Heart right ventricle (tissue), 16 donors: ENCODE measurements at regions not wholly inside any gene's neighbourhood (a gene's known extent, or its start where the extent isn't known, plus 50 kb on each side); places are given as distances from the start of the nearest gene placed in this dataset.

Experiments used
- ATAC-seq, 8 donors: fragments of 200-7000 bp; cut with Tn5 transposase; one replicate each; pipeline ENCODE4 v1.9.1; 2020; ENCODE audit warnings: mild to moderate bottlenecking in 8 of 8, moderate library complexity in 8 of 8, moderate number of reproducible peaks in 1 of 8
- DNase-seq, 2 donors: peaks; one replicate each; pipeline ENCODE4 v3.0.0-alpha.2; 2020
- H3K27ac ChIP-seq, 10 donors: fragments of 200-600 bp; sonication (generic) in 2 of 10; one replicate each; pipeline versions ENCODE4 v1.5.0 to v1.8.0; 2020 to 2022; ENCODE audit warnings: mild to moderate bottlenecking in 3 of 10
- H3K27me3 ChIP-seq, 7 donors: fragments of 200-600 bp; one replicate each; pipeline ENCODE4 v1.8.0; 2021 to 2022; ENCODE audit warnings: mild to moderate bottlenecking in 2 of 7
- H3K36me3 ChIP-seq, 9 donors: fragments of 200-600 bp; sonication (generic) in 1 of 9; one replicate each; pipeline versions ENCODE4 v1.5.0 to v1.8.0; 2020 to 2022; ENCODE audit warnings: mild to moderate bottlenecking in 2 of 9
- H3K4me1 ChIP-seq, 9 donors: fragments of 200-600 bp; sonication (generic) in 1 of 9; one replicate each; pipeline versions ENCODE4 v1.5.0 to v1.8.0; 2020 to 2022; ENCODE audit warnings: mild to moderate bottlenecking in 4 of 9
- H3K4me3 ChIP-seq, 10 donors: fragments of 200-600 bp; sonication (generic) in 2 of 10; one replicate each; pipeline versions ENCODE4 v1.5.0 to v1.8.0; 2020 to 2022; ENCODE audit warnings: mild to moderate bottlenecking in 7 of 10, moderate library complexity in 2 of 10
- H3K9me3 ChIP-seq, 11 donors: fragments of 200-600 bp in 10 of 11; sonication (generic) in 2 of 11; one replicate each; pipeline versions ENCODE4 v1.5.0 to v1.8.0; 2013 to 2022; ENCODE audit warnings: mild to moderate bottlenecking in 2 of 11, control low read depth in 1 of 11, moderate library complexity in 1 of 11
- WGBS, 2 donors: extraction: QIAGEN DNeasy Blood & Tissue Kit; methylation state at CpG; one replicate each; pipeline ENCODE4 v1.1.7; 2013; ENCODE audit warnings: inconsistent platforms in 1 of 2; 5-methylcytosine and 5-hydroxymethylcytosine counted together
- intact Hi-C, 10 donors: fragments of 100-400 bp; cut with DNase I; formaldehyde crosslinking; loops; one replicate each; pipeline versions ENCODE4 v1.11.1 to v1.14.2; 2022
- TF ChIP-seq, protein P1 (sequence below), 9 donors: fragments of 200-600 bp; sonication (generic) in 2 of 9; IDR thresholded peaks; one replicate each; pipeline versions ENCODE4 v1.5.0 to v1.8.0; 2021 to 2022; ENCODE audit warnings: antibody characterized with exemption in 9 of 9, mild to moderate bottlenecking in 5 of 9, moderate library complexity in 1 of 9
- donor health status: Arrhythmogenic right ventricular cardiomyopathy.
- donor health status: ischemic (EF 13 %, LVEDD 7.1; RV severe dilation, severe dysfunction).
- donor health status: healthy with polysubstance abuse.
- donor health status: DM: no; HTN: yes; CAD: no.
- donor health status: DM: no; HTN: no; CAD: no.
- donor health status: ischemic (EF 25% LVEDD 6.9; RV normal size, moderate dysfunction).
- donor health status: ischemic (EF 25% LVEDD 5.7; RV mildly dilated, moderate dysfunction).
- donor health status: healthy.
- donor health status: DM: yes; HTN: yes; CAD: no.
- donor health status: Ischemic cardiomyopathy.
- donor health status: ischemic (EF 35%, LVEDD 5.7; RV mildly dilated, moderate dysfunction).
- donor health status: nonischemic (EF 11% LVEDD 7.7; RV severe dilation, severe dysfunction).
- donor health status: DM: yes; HTN: yes; CAD: no.
- donor health status: PGD.
- donor health status: ischemic (EF 29% LVEDD 5.4; RV normal size, mild dysfunction).
- donor health status: nonischemic (EF 23%, LVEDD 6.1; RV moderate dilation, normal function).

DNA sequence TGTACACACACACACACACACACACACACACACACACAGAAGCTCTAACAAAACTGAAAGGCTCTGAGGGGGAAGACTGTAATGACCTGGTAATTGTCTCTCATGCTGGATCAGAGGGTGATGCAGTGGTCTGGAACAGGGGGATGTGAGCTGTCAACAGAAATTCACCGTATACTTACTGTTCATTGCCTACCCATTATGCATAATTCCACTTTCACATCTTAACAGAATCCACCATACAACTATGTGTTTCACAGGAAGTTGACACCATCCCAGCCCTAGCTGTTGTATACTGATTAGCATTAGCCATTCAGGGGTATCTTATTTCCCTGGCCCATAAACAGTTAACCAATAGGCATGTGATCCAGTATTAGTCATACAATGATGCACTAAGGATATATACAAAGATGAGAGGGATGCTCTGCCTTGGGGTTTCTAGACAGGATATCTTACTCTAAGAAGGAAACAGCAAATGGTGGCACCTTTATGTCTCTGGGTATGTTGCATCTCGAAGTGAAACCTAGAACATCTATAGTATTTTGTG is 396.5 kb upstream of the BRINP1 start:
- Histone ChIP-seq H3K27me3 (peaks cover 0 to 3% (median 0%) of the 10 kb centered on the region in 7 donors), H3K9me3 (no peaks in the 10 kb centered on the region), H3K27ac (no peak overlapping the region), H3K4me3 (no peak overlapping the region), H3K4me1 (no peaks in the 10 kb centered on the region), H3K36me3 (no peaks in the 10 kb centered on the region)
- DNase-seq (no peak), ATAC-seq (no peak)
- TF ChIP-seq, protein P1, sequence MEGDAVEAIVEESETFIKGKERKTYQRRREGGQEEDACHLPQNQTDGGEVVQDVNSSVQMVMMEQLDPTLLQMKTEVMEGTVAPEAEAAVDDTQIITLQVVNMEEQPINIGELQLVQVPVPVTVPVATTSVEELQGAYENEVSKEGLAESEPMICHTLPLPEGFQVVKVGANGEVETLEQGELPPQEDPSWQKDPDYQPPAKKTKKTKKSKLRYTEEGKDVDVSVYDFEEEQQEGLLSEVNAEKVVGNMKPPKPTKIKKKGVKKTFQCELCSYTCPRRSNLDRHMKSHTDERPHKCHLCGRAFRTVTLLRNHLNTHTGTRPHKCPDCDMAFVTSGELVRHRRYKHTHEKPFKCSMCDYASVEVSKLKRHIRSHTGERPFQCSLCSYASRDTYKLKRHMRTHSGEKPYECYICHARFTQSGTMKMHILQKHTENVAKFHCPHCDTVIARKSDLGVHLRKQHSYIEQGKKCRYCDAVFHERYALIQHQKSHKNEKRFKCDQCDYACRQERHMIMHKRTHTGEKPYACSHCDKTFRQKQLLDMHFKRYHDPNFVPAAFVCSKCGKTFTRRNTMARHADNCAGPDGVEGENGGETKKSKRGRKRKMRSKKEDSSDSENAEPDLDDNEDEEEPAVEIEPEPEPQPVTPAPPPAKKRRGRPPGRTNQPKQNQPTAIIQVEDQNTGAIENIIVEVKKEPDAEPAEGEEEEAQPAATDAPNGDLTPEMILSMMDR (IDR thresholded peaks at IDR 0.05) = no peak
- intact Hi-C loops = no loop called here
- WGBS, 2 donors = 62 to 70% methylated on average over 2 of the region's 2 CpGs

DNA sequence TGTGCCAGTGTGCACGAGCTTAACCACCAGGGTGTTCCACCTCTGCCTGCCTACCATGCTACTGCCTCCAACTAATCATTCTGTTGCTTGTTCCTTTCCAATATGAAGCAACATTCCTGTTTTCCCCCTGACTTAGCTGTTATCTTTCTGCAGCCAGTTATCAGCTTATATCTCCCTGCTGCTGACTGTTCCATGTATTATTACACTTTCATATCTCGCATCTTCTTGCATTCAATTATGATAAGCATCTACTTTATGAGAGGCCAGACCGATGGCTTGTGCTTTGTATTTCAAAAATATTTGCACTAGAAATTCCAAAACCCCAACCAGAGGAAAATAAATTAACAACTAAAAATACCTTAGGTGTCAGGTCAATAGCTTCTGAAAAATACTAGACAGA is 394.0 kb upstream of the BRINP1 start:
- WGBS, 2 donors = 25 to 27% methylated on average over 3 of the region's 3 CpGs
- TF ChIP-seq, protein P1 (IDR thresholded peaks at IDR 0.05) = no peak

DNA sequence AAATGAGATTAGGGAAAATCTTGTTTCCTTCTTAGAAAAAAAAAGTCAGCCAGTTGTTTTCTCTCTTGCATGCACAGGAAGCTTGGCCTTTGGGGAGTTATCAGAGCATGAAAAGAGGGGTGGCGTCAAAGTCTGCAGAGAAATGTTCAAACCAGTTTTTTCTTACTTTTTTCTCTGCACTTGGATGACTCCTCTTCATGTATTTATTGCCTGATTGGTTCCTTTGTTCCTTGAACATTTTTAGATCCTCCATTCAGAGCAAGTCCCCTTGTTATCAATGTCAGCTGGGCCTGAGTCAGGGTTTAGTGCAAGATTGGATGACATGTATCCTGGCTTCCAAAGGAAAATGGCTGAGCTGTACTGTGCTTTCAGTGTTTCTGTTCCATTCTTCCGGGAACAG is 392.6 kb upstream of the BRINP1 start:
- 54 to 73% methylated on average over 2 of the region's 2 CpGs for WGBS, 2 donors
- peaks cover 0 to 14% (median 0%) of the 10 kb centered on the region in 7 donors for H3K27me3 ChIP-seq
- H3K9me3 ChIP-seq = no peaks in the 10 kb centered on the region
- no peak for ATAC-seq
- DNase-seq = no peak
- no peaks in the 10 kb centered on the region for H3K4me1 ChIP-seq
- intact Hi-C loops = no loop called here
- no peak overlapping the region for H3K27ac ChIP-seq
- H3K36me3 ChIP-seq = no peaks in the 10 kb centered on the region
- no peak overlapping the region for H3K4me3 ChIP-seq
- TF ChIP-seq, protein P1 (IDR thresholded peaks at IDR 0.05) = no peak

More for the DNA sequence above, 394.0 kb upstream of the BRINP1 start:
- Histone ChIP-seq H3K4me1 (no peaks in the 10 kb centered on the region), H3K27ac (no peak overlapping the region), H3K4me3 (no peak overlapping the region), H3K9me3 (no peaks in the 10 kb centered on the region), H3K27me3 (peaks cover 0 to 14% (median 0%) of the 10 kb centered on the region in 7 donors), H3K36me3 (no peaks in the 10 kb centered on the region)
- DNase-seq (no peak), ATAC-seq (no peak)
- intact Hi-C loops = no loop called here

DNA sequence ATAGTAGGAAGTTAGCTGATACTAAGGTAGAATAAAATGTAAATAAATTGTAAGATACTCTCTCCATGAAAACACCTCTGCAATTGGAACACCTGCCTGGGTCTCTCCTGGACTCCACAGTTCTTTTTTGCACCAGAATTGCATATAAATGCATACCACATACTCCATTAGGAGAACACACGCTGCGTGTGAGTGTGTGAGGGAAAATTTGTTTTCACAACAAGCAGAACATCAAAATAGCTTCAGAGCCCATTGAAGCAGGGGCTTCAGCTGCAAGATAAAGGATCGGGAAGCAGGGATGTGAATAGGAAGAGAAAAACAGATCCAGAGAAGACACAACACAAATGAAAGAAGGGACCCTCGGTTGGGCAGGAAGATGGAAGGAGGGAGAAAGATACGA is 389.8 kb upstream of the BRINP1 start:
- peaks cover 0 to 11% (median 0%) of the 10 kb centered on the region in 7 donors for H3K27me3 ChIP-seq
- H3K9me3 ChIP-seq = peaks cover 0 to 4% (median 0%) of the 10 kb centered on the region in 11 donors
- intact Hi-C loops = no loop called here
- WGBS, 2 donors = 30 to 36% methylated on average over 5 of the region's 5 CpGs
- DNase-seq = no peak
- H3K4me3 ChIP-seq = no peak overlapping the region
- H3K4me1 ChIP-seq = no peaks in the 10 kb centered on the region
- H3K36me3 ChIP-seq = no peaks in the 10 kb centered on the region
- ATAC-seq = no peak
- H3K27ac ChIP-seq = no peak overlapping the region
- TF ChIP-seq, protein P1 (IDR thresholded peaks at IDR 0.05) = no peak
